GM18951 (cell line): ENCODE measurements at regions not wholly inside any gene's neighbourhood (a gene's known extent, or its start where the extent isn't known, plus 50 kb on each side); places are given as distances from the start of the nearest gene placed in this dataset.

ENCODE experiments used
- POLR2A ChIP-seq: IDR thresholded peaks from 4 replicates; pipeline ENCODE4 v1.6.1; 2011; ENCODE audit warnings: mild to moderate bottlenecking; ENCODE audit not compliant: insufficient read length, insufficient read depth; ENCODE audit errors: extremely low read depth
- in situ Hi-C: fragments of 300-500 bp; cut with MboI; formaldehyde crosslinking; loops from one replicate; pipeline ENCODE4 v1.12.0; 2022; ENCODE audit warnings: low sequenced_read_pairs, mixed read lengths, inconsistent platforms; ENCODE audit not compliant: unreplicated experiment

- in situ Hi-C loops, result loop anchor here (25.0 kb wide), 2 partner anchors 286 to 1086 kb away; no protein-coding TSS in a partner anchor
- TF ChIP-seq POLR2A, result no peak
Observed at GRCh38 chr4:129350834-129351721, 255.1 kb downstream of the C4orf33 start.

- in situ Hi-C loops, result loop anchor here (25.0 kb wide), 2 partner anchors 285 to 1085 kb away; no protein-coding TSS in a partner anchor
Observed at GRCh38 chr4:129352480-129352879, 256.5 kb downstream of the C4orf33 start.

GRCh38 chr4:129353490-129353889, 257.5 kb downstream of the C4orf33 start:
- in situ Hi-C loops, result loop anchor here (25.0 kb wide), 2 partner anchors 284 to 1084 kb away; no protein-coding TSS in a partner anchor
- no peak for TF ChIP-seq POLR2A

More at GRCh38 chr4:129352480-129352879, 256.5 kb downstream of the C4orf33 start:
- TF ChIP-seq POLR2A, result no peak

GRCh38 chr4:129355031-129355430, 259.1 kb downstream of the C4orf33 start:
- in situ Hi-C loops, result loop anchor here (25.0 kb wide), 2 partner anchors 282 to 1082 kb away; no protein-coding TSS in a partner anchor
- TF ChIP-seq POLR2A, result no peak

- TF ChIP-seq POLR2A, result no peak
- in situ Hi-C loops, result loop anchor here (25.0 kb wide), 2 partner anchors 282 to 1082 kb away; no protein-coding TSS in a partner anchor
Observed at GRCh38 chr4:129355516-129355915, 259.6 kb downstream of the C4orf33 start.

- no peak for TF ChIP-seq POLR2A
- in situ Hi-C loops, result loop anchor here (25.0 kb wide), 2 partner anchors 279 to 1079 kb away; no protein-coding TSS in a partner anchor
Observed at GRCh38 chr4:129358571-129358970, 262.6 kb downstream of the C4orf33 start.

- TF ChIP-seq POLR2A, result no peak
- in situ Hi-C loops, result loop anchor here (25.0 kb wide), 2 partner anchors 278 to 1078 kb away; no protein-coding TSS in a partner anchor
Observed at GRCh38 chr4:129359461-129359860, 263.5 kb downstream of the C4orf33 start.

GRCh38 chr4:129362691-129363274, 266.8 kb downstream of the C4orf33 start:
- in situ Hi-C loops, result loop anchor here (25.0 kb wide), 2 partner anchors 275 to 1075 kb away; no protein-coding TSS in a partner anchor
- TF ChIP-seq POLR2A, result no peak

GRCh38 chr4:129364747-129365452, 268.9 kb downstream of the C4orf33 start:
- in situ Hi-C loops, result loop anchor here (25.0 kb wide), 2 partner anchors 272 to 1072 kb away; no protein-coding TSS in a partner anchor

GRCh38 chr4:129369361-129370010, 273.5 kb downstream of the C4orf33 start:
- TF ChIP-seq POLR2A, result no peak
- in situ Hi-C loops, result loop anchor here (25.0 kb wide), 2 partner anchors 268 to 1068 kb away; no protein-coding TSS in a partner anchor

More at GRCh38 chr4:129364747-129365452, 268.9 kb downstream of the C4orf33 start:
- TF ChIP-seq POLR2A, result no peak

GRCh38 chr4:129371065-129371464, 275.1 kb downstream of the C4orf33 start:
- TF ChIP-seq POLR2A, result no peak
- in situ Hi-C loops, result loop anchor here (25.0 kb wide), 2 partner anchors 266 to 1066 kb away; no protein-coding TSS in a partner anchor

- TF ChIP-seq POLR2A, result no peak
- in situ Hi-C loops, result loop anchor here (25.0 kb wide), 2 partner anchors 265 to 1065 kb away; no protein-coding TSS in a partner anchor
Observed at GRCh38 chr4:129371926-129372325, 276.0 kb downstream of the C4orf33 start.

GRCh38 chr4:129377131-129377845, 281.3 kb downstream of the C4orf33 start:
- in situ Hi-C loops, result no loop called here

More at GRCh38 chr4:129377131-129377845, 281.3 kb downstream of the C4orf33 start:
- no peak for TF ChIP-seq POLR2A
